HEK293T (cell line): ENCODE measurements at regions not wholly inside any gene's neighbourhood (a gene's known extent, or its start where the extent isn't known, plus 50 kb on each side); places are given as distances from the start of the nearest gene placed in this dataset.

Source experiments
- ARNT ChIP-seq: fragments of 450-650 bp; IDR thresholded peaks from 2 replicates; pipeline ENCODE4 v1.6.1; 2017; ENCODE audit warnings: mild to moderate bottlenecking
- CTBP1 ChIP-seq: fragments of 450-650 bp; IDR thresholded peaks from 2 replicates; pipeline ENCODE4 v1.6.1; 2016; ENCODE audit warnings: borderline replicate concordance
- ELF4 ChIP-seq: fragments of 450-650 bp; IDR thresholded peaks from 2 replicates; pipeline ENCODE4 v1.6.1; 2017; ENCODE audit warnings: antibody characterized with exemption
- FOXA1 ChIP-seq: fragments of 450-650 bp; IDR thresholded peaks from 2 replicates; pipeline ENCODE4 v1.6.1; 2016; ENCODE audit warnings: mild to moderate bottlenecking
- FOXK2 ChIP-seq: fragments of 450-650 bp; IDR thresholded peaks from 2 replicates; pipeline ENCODE4 v1.6.1; 2016; ENCODE audit warnings: mild to moderate bottlenecking
- FOXM1 ChIP-seq: fragments of 450-650 bp; IDR thresholded peaks from 2 replicates; pipeline ENCODE4 v1.6.1; 2017; ENCODE audit warnings: mild to moderate bottlenecking, borderline replicate concordance
- HDGF ChIP-seq: fragments of 450-650 bp; IDR thresholded peaks from 2 replicates; pipeline ENCODE4 v1.6.1; 2017; ENCODE audit warnings: antibody characterized with exemption, borderline replicate concordance
- LEF1 ChIP-seq: fragments of 450-650 bp; IDR thresholded peaks from 2 replicates; pipeline ENCODE4 v1.6.1; 2017; ENCODE audit warnings: mild to moderate bottlenecking, borderline replicate concordance
- NFRKB ChIP-seq: fragments of 450-650 bp; IDR thresholded peaks from 2 replicates; pipeline ENCODE4 v1.6.1; 2016; ENCODE audit warnings: mild to moderate bottlenecking, moderate library complexity
- PKNOX1 ChIP-seq: fragments of 450-650 bp; IDR thresholded peaks from 2 replicates; pipeline ENCODE4 v1.6.1; 2016
- SP1 ChIP-seq: fragments of 450-650 bp; IDR thresholded peaks from 2 replicates; pipeline ENCODE4 v1.6.1; 2017
- SUZ12 ChIP-seq: fragments of 450-650 bp; IDR thresholded peaks from 2 replicates; pipeline ENCODE4 v1.6.1; 2016; ENCODE audit warnings: mild to moderate bottlenecking
- TARDBP ChIP-seq: fragments of 450-650 bp; IDR thresholded peaks from 2 replicates; pipeline ENCODE4 v1.6.1; 2016
- ZNF384 ChIP-seq: fragments of 450-650 bp; IDR thresholded peaks from 2 replicates; pipeline ENCODE4 v1.6.1; 2016

- TF ChIP-seq FOXM1, result no peak
- TF ChIP-seq CTBP1, result no peak
- TF ChIP-seq FOXK2, result no peak
- no peak for TF ChIP-seq SP1
- TF ChIP-seq NFRKB, result no peak
- TF ChIP-seq SUZ12, result no peak
- no peak for TF ChIP-seq ELF4
- TF ChIP-seq TARDBP, result no peak
- TF ChIP-seq HDGF, result no peak
- no peak for TF ChIP-seq PKNOX1
- TF ChIP-seq FOXA1, result no peak
- TF ChIP-seq ZNF384, result no peak
- no peak for TF ChIP-seq ARNT
- no peak for TF ChIP-seq LEF1
These were observed 187.8 kb upstream of the LHX8 start for GRCh38 chr1:74946388-74946787.
